ENCODE measurements at regions not wholly inside any gene's neighbourhood (a gene's known extent, or its start where the extent isn't known, plus 50 kb on each side); places are given as distances from the start of the nearest gene placed in this dataset.

DNA sequence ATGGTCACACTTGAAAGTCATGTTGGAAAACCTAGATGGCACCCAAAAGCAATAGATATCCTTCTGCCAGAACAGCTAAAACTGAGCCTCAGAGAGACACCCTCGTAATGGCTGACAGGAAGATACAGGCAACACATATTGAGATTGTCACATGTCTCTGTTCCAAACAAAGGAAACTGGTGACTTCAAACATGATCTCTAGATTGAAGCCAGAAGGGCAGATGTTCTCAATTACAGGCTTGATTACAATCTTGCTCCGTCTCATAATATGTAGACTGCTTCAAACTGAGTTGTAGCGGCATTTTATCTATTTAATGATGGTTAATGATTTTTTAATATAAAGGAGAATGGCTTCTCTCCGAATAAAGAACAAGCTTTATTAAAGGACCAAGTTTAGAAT, 774.3 kb downstream of the KCTD16 start:
- TF ChIP-seq EZH2 (IDR thresholded peaks at IDR 0.05; ENCODE audit: borderline replicate concordance, low read depth, low read length, poor library complexity, severe bottlenecking) = no peak
- TF ChIP-seq, protein P1, sequence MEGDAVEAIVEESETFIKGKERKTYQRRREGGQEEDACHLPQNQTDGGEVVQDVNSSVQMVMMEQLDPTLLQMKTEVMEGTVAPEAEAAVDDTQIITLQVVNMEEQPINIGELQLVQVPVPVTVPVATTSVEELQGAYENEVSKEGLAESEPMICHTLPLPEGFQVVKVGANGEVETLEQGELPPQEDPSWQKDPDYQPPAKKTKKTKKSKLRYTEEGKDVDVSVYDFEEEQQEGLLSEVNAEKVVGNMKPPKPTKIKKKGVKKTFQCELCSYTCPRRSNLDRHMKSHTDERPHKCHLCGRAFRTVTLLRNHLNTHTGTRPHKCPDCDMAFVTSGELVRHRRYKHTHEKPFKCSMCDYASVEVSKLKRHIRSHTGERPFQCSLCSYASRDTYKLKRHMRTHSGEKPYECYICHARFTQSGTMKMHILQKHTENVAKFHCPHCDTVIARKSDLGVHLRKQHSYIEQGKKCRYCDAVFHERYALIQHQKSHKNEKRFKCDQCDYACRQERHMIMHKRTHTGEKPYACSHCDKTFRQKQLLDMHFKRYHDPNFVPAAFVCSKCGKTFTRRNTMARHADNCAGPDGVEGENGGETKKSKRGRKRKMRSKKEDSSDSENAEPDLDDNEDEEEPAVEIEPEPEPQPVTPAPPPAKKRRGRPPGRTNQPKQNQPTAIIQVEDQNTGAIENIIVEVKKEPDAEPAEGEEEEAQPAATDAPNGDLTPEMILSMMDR (conservative IDR thresholded peaks at IDR 0.05; ENCODE audit: low read depth, low read length) = no peak

Measured in A673 (cell line).